ENCODE measurements at regions not wholly inside any gene's neighbourhood (a gene's known extent, or its start where the extent isn't known, plus 50 kb on each side); places are given as distances from the start of the nearest gene placed in this dataset.

- TF ChIP-seq, protein P1, sequence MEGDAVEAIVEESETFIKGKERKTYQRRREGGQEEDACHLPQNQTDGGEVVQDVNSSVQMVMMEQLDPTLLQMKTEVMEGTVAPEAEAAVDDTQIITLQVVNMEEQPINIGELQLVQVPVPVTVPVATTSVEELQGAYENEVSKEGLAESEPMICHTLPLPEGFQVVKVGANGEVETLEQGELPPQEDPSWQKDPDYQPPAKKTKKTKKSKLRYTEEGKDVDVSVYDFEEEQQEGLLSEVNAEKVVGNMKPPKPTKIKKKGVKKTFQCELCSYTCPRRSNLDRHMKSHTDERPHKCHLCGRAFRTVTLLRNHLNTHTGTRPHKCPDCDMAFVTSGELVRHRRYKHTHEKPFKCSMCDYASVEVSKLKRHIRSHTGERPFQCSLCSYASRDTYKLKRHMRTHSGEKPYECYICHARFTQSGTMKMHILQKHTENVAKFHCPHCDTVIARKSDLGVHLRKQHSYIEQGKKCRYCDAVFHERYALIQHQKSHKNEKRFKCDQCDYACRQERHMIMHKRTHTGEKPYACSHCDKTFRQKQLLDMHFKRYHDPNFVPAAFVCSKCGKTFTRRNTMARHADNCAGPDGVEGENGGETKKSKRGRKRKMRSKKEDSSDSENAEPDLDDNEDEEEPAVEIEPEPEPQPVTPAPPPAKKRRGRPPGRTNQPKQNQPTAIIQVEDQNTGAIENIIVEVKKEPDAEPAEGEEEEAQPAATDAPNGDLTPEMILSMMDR (IDR thresholded peaks at IDR 0.05): no peak
- TF ChIP-seq POLR2AphosphoS5 (IDR thresholded peaks at IDR 0.05; ENCODE audit: low read depth, low read length) (no peak), REST (IDR thresholded peaks at IDR 0.05; ENCODE audit: insufficient read depth in 1 of 2, low read depth in 2 of 2, low read length in 1 of 2) (no peak)
Measured at GRCh38 chr5:89117124-89117644, 234.2 kb upstream of the MEF2C start.
